ENCODE measurements at regions not wholly inside any gene's neighbourhood (a gene's known extent, or its start where the extent isn't known, plus 50 kb on each side); places are given as distances from the start of the nearest gene placed in this dataset.

- TF ChIP-seq EZH2phosphoT487 (IDR thresholded peaks at IDR 0.05), result no peak
- TF ChIP-seq CTCF (IDR thresholded peaks at IDR 0.05), result no peak
- TF ChIP-seq EZH2 (IDR thresholded peaks at IDR 0.05), result no peak
These were observed 260.7 kb downstream of the CHRM3 start for GRCh38 chr1:239647045-239647444.
